Liver (tissue), 8 donors: ENCODE measurements at regions not wholly inside any gene's neighbourhood (a gene's known extent, or its start where the extent isn't known, plus 50 kb on each side); places are given as distances from the start of the nearest gene placed in this dataset.

ENCODE experiments used
- DNase-seq: peaks from one replicate; pipeline ENCODE4 v3.0.0-alpha.2; 2017; ENCODE audit warnings: low spot score
- H3K27ac ChIP-seq, 2 donors: one replicate each; pipeline ENCODE4 v1.7.0; 2013; ENCODE audit warnings: inconsistent platforms in 2 of 2, low read length in 2 of 2, control low read depth in 1 of 2, low read depth in 1 of 2, mild to moderate bottlenecking in 1 of 2
- H3K27me3 ChIP-seq, 4 donors: one replicate each; pipeline versions ENCODE4 v1.6.1 to v1.7.0; 2013; ENCODE audit warnings: low read length in 3 of 4, inconsistent platforms in 1 of 4, mild to moderate bottlenecking in 1 of 4, moderate library complexity in 1 of 4; ENCODE audit not compliant: control insufficient read depth in 4 of 4, insufficient read depth in 4 of 4
- H3K36me3 ChIP-seq, 4 donors: one replicate each; pipeline versions ENCODE4 v1.6.1 to v1.7.0; 2013; ENCODE audit warnings: low read length in 3 of 4, mild to moderate bottlenecking in 3 of 4, low read depth in 1 of 4, moderate library complexity in 1 of 4; ENCODE audit not compliant: control insufficient read depth in 4 of 4, insufficient read depth in 3 of 4
- H3K4me1 ChIP-seq, 4 donors: one replicate each; pipeline versions ENCODE4 v1.6.1 to v1.7.0; 2013; ENCODE audit warnings: low read length in 3 of 4, mild to moderate bottlenecking in 3 of 4, moderate library complexity in 1 of 4; ENCODE audit not compliant: control insufficient read depth in 4 of 4, insufficient read depth in 4 of 4
- H3K4me3 ChIP-seq, 3 donors: one replicate each; pipeline versions ENCODE4 v1.6.1 to v1.7.0; 2013; ENCODE audit warnings: low read length in 3 of 3, control low read depth in 1 of 3, low read depth in 1 of 3, mild to moderate bottlenecking in 1 of 3
- H3K9ac ChIP-seq, 2 donors: one replicate each; pipeline ENCODE4 v1.7.0; 2013; ENCODE audit warnings: low read length in 2 of 2, mild to moderate bottlenecking in 2 of 2, moderate library complexity in 2 of 2, control low read depth in 1 of 2, low read depth in 1 of 2
- H3K9me3 ChIP-seq, 4 donors: one replicate each; pipeline versions ENCODE4 v1.6.1 to v1.7.0; 2013; ENCODE audit warnings: low read length in 3 of 4; ENCODE audit not compliant: control insufficient read depth in 4 of 4
- CTCF ChIP-seq: fragments of 150-350 bp; IDR thresholded peaks from 2 replicates; pipeline ENCODE4 v1.5.1; 2017; ENCODE audit warnings: improper control_type of control experiment, low read depth, low read length; ENCODE audit not compliant: missing input control
- EGR1 ChIP-seq, 2 donors: IDR thresholded peaks; 2 replicates each; pipeline ENCODE4 v1.6.1; 2016 to 2018; ENCODE audit warnings: antibody characterized with exemption in 2 of 2, low read depth in 2 of 2
- FOXA2 ChIP-seq: IDR thresholded peaks from 2 replicates; pipeline ENCODE4 v1.6.1; 2016; ENCODE audit warnings: antibody characterized with exemption
- GABPA ChIP-seq, 2 donors: IDR thresholded peaks in 1 of 2; conservative IDR thresholded peaks in 1 of 2; 2 replicates each; pipeline ENCODE4 v1.6.1; 2016; ENCODE audit warnings: antibody characterized with exemption in 2 of 2, mild to moderate bottlenecking in 1 of 2, moderate library complexity in 1 of 2
- HNF4A ChIP-seq, 2 donors: conservative IDR thresholded peaks; 2 replicates each; pipeline ENCODE4 v1.6.1; 2016; ENCODE audit warnings: antibody characterized with exemption in 2 of 2, mild to moderate bottlenecking in 2 of 2
- HNF4G ChIP-seq: IDR thresholded peaks from 2 replicates; pipeline ENCODE4 v1.6.1; 2016; ENCODE audit warnings: antibody characterized with exemption
- JUND ChIP-seq, 2 donors: IDR thresholded peaks; 2 replicates each; pipeline ENCODE4 v1.6.1; 2016; ENCODE audit warnings: antibody characterized with exemption in 2 of 2
- MAX ChIP-seq: IDR thresholded peaks from 2 replicates; pipeline ENCODE4 v1.6.1; 2016; ENCODE audit warnings: antibody characterized with exemption
- REST ChIP-seq: IDR thresholded peaks from 2 replicates; pipeline ENCODE4 v1.6.1; 2016; ENCODE audit warnings: antibody characterized with exemption, mild to moderate bottlenecking
- ZBTB33 ChIP-seq: IDR thresholded peaks from 2 replicates; pipeline ENCODE4 v1.6.1; 2016; ENCODE audit warnings: antibody characterized with exemption
- WGBS: extraction: QIAGEN DNeasy Blood & Tissue Kit; methylation state at CpG from one replicate; pipeline ENCODE4 v1.1.7; 2013; 5-methylcytosine and 5-hydroxymethylcytosine counted together
- donor health status: healthy.
- donor health status: healthy.
- donor health status: healthy.
- donor health status: healthy.
- donor health status: healthy.

- TF ChIP-seq CTCF (no peak), ZBTB33 (no peak), HNF4A (conservative IDR thresholded peaks at IDR 0.05) (no peak), MAX (no peak), EGR1 (IDR thresholded peaks at IDR 0.05; ENCODE audit: low read depth in 2 of 2) (no peak)
Observed at GRCh38 chr22:46065691-46066454, 84.5 kb upstream of the PPARA start (continued).

GRCh38 chr22:46066691-46067090 is 83.6 kb upstream of the PPARA start:
- WGBS, result 49% methylated on average over 11 of the region's 11 CpGs
- peak overlapping the region; percentile 100 for H3K27ac ChIP-seq
- no peak for TF ChIP-seq FOXA2
- TF ChIP-seq JUND (IDR thresholded peaks at IDR 0.05), result no peak
- no peak for TF ChIP-seq REST
- no peak for TF ChIP-seq GABPA (IDR thresholded peaks at IDR 0.05 in 1 of 2, conservative IDR thresholded peaks at IDR 0.05 in 1 of 2)
- TF ChIP-seq HNF4G, result no peak
- H3K4me3 ChIP-seq, result no peak overlapping the region
- peaks cover 0 to 45% (median 28%) of the 10 kb centered on the region in 4 donors for H3K4me1 ChIP-seq
- no peaks in the 10 kb centered on the region for H3K27me3 ChIP-seq
- no peak for DNase-seq
- peak overlapping the region in 1 of 2 donors; percentile 66 for H3K9ac ChIP-seq
- no peaks in the 10 kb centered on the region for H3K36me3 ChIP-seq
- H3K9me3 ChIP-seq, result no peaks in the 10 kb centered on the region
